GM12864 (cell line): ENCODE measurements at regions not wholly inside any gene's neighbourhood (a gene's known extent, or its start where the extent isn't known, plus 50 kb on each side); places are given as distances from the start of the nearest gene placed in this dataset.

Experiments used
- DNase-seq: peaks from one replicate; pipeline ENCODE4 v3.0.0-alpha.2; 2011; ENCODE audit warnings: low read depth
- H3K4me3 ChIP-seq: 2 replicates; pipeline ENCODE4 v1.5.1; 2011; ENCODE audit warnings: mild to moderate bottlenecking, low read depth, low read length, control low read depth
- TF ChIP-seq, protein P1 (sequence below): IDR thresholded peaks from 2 replicates; pipeline ENCODE4 v1.5.1; 2011; ENCODE audit warnings: low read depth, mild to moderate bottlenecking, moderate library complexity, low read length, control low read depth, inconsistent platforms; ENCODE audit errors: missing control alignments

DNA sequence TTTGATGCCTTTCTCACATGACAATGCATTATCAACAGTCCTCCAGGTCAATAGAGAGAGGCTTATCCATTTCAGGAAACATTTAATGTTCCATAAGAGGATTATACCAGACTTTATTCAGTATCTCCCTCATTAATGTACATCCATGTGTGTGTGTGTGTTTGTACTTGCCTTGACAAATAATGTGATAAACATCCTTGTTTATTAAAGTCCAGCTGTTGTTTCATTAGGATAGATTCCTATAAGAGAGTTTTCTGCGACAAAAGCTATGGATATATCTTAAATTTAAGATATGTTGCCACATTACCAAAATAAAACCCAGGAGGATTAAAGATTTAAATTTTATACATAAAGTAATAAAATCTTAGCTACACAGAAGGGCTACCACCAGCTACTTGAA lies 492.6 kb downstream of the TOX3 start:
- TF ChIP-seq, protein P1, sequence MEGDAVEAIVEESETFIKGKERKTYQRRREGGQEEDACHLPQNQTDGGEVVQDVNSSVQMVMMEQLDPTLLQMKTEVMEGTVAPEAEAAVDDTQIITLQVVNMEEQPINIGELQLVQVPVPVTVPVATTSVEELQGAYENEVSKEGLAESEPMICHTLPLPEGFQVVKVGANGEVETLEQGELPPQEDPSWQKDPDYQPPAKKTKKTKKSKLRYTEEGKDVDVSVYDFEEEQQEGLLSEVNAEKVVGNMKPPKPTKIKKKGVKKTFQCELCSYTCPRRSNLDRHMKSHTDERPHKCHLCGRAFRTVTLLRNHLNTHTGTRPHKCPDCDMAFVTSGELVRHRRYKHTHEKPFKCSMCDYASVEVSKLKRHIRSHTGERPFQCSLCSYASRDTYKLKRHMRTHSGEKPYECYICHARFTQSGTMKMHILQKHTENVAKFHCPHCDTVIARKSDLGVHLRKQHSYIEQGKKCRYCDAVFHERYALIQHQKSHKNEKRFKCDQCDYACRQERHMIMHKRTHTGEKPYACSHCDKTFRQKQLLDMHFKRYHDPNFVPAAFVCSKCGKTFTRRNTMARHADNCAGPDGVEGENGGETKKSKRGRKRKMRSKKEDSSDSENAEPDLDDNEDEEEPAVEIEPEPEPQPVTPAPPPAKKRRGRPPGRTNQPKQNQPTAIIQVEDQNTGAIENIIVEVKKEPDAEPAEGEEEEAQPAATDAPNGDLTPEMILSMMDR: no peak
- DNase-seq: no peak
- no peak overlapping the region for H3K4me3 ChIP-seq

DNA sequence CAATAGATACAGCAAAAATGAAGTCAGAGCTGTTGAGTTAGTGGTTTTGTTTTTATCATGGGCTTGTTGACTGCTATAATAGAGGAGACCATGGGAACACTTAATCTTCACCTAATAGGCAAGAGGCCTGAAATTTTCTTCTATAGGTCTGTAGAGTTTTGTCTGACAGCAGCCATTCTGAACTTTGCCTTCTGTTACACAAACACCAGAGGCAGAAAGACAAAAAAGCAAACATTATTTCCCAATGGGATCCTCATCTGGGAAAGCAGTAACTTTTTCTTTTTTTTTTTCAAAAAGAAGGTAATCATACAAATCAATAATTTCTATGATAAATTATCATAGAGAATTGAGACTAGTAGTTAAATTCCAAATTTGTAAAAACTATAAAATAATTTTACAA lies 494.1 kb downstream of the TOX3 start:
- no peak for DNase-seq
- H3K4me3 ChIP-seq: no peak overlapping the region
- TF ChIP-seq, protein P1: no peak

DNA sequence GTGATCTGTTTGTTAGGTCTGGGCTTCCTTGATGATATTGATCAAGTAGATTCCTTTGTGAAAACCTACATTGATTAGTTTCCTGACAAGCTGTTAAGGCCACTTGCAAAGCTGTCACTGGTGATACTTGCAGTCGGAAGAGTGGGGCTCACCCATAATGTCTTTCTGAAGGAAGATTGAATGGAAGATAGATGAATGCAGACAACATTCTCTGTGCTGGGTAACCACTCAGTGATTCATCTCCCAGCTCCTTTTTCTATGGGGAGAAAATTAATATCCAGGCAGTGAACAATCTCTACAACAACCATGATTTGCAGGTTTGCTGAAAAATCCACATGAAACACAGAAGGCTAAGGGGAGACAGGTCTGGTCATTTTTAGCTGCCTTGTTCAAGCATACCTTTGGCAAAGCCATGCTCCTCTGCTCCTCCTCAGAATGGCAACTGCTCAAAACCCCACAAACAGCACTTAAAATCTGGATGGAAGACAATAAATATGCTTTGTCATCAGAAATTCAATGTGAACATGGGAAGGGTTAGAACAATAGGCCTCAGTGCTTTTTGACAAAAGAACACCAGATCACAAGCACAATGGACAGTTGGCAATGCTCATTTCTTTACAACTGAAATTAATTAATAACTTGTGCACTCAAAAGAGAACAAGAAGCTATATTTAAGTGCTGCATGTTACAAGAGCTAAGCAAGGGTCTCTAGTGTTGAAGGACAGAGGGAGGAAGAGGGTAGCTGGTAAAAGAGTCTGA lies 495.4 kb downstream of the TOX3 start:
- DNase-seq: no peak
- TF ChIP-seq, protein P1: no peak
- no peak overlapping the region for H3K4me3 ChIP-seq

DNA sequence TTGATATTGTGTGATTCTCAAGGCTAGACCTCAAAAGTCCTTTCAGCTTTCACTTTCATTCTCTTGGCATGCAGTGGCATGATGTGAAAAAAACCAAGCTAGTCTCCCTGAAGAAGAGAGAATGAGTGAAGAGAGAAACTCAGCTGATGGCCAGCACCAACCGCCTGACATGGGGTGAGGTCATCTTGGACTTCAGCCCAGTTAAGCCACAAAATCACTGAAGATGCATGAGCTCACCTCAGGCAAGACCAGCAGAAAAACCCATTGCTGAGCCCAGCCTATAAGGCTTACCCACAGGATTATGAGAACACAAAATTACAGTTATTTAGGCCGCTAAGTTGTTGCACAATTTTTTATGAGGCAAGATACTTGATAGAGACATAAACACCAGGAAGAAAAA lies 496.5 kb downstream of the TOX3 start:
- no peak for DNase-seq
- H3K4me3 ChIP-seq: no peak overlapping the region
- TF ChIP-seq, protein P1: no peak

DNA sequence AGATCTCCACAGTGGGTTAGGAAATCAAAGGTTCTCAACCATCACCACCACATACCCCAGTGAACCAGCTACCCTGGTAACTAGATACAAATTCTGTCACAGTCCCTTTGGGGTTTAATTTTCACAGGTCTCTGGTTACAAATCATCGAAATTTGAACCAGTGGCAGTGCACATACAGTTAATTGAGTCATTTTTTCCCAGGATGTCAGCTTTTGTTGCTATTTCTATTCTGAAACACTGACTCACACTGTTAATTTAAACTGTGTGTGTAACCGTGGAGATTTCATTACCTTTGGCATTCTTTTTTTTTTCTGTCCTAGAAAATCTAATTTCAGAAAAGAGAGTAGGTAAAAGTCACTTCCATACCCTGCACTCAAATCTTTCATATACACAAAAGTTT lies 511.5 kb downstream of the TOX3 start:
- TF ChIP-seq, protein P1: no peak
- H3K4me3 ChIP-seq: no peak overlapping the region
- no peak for DNase-seq

DNA sequence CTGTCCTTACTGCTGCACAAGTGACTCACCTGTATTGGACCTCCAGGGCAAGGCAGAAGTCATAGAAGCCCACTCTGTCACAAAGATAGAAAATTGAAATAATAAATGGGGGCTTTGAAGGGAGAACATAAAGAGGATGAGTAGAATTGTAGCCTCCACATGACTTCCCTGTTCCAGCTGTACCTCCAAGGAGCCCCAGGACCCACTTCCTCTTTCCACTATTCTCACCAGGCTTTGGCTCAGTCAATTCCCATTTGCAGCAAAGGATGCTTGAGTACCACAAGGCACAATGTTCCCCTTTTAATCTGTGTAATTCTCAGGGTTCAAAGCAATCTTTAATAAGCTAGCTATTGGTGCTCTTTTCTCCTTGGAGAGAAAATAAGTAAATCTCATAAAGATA lies 512.1 kb downstream of the TOX3 start:
- TF ChIP-seq, protein P1: no peak
- H3K4me3 ChIP-seq: no peak overlapping the region
- DNase-seq: no peak

DNA sequence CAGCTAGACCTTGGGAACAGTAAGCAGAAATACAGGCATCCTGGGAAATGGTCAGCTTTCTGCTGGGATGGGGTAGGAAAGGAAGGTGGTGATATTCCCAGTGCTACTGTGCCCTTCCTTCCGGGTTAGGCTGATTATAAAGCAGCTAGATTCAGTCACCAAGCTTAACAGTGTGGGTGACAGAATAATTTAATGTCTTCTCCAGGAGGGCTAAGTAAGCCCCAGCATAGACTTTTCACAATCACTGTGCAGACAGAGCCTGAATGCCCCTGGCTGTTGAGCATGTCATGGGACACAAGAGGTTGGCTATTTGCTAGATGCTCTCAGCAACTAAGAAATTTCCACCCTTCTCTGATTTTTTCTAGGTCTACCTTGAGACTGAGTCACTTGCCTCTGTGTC lies 513.0 kb downstream of the TOX3 start:
- H3K4me3 ChIP-seq: no peak overlapping the region
- TF ChIP-seq, protein P1: no peak
- no peak for DNase-seq
